Smooth muscle cell of the brain vasculature (primary cell): ENCODE measurements at regions not wholly inside any gene's neighbourhood (a gene's known extent, or its start where the extent isn't known, plus 50 kb on each side); places are given as distances from the start of the nearest gene placed in this dataset.
"Not testable (repeated sequence)": the region's sequence is repeated elsewhere in the genome, so short reads cannot be mapped to it uniquely, and the experiment has no call there.

Experiments
- DNase-seq: peaks from one replicate; pipeline ENCODE4 v3.0.0-alpha.2; 2012; ENCODE audit warnings: low read depth, low spot score

DNA sequence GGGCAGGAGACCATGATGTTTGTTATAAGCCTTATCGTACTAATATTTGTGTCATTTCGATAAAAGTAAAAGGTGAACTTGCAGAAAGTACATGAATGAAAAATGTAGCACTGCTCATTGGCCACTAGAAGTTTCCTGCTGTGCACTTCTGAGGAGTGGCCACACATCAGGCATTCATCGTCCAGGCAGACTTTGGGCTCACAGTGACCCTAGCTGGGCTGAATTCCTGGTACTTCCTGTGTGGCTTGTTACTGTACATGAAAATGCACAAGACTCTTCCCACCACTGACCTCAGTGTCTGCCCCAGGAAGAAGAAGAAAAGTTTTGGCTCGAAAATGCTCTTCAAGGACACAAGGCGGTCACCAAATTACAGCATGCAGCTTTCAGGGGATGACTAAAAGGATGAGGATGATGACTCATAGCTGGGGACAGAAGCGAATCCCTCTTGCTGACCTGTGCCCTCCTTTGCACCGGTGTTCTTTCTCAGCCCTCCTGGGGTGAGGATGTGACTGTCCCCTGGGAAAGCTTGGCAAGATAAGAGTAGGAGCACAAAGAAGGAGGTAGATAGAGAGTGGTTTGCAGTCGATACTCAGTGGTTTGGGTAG lies 252.4 kb upstream of the KAZN start:
- DNase-seq = no peak

DNA sequence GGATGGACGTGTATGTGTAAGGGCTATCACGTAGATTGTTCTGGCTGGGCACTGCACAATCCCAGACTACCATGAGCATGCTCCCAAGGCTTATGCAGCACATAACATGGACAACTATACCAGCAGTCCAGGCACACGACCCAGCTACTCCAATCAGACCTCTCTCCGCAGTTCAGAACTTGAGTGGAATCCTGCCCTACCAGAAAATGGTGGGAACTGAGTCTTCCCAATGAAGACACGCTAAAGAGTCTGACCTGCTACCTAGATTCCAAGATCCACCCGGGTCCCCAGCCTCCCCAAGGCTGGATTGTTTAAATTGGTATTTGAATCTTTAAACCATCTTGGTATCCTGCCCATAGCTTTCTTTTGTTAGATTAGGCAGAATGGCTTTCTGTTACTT lies 251.3 kb upstream of the KAZN start:
- DNase-seq = no peak

- DNase-seq = no peak
Observed at GRCh38 chr1:14347776-14348175, 250.7 kb upstream of the KAZN start.

- no peak for DNase-seq
Observed at GRCh38 chr1:14350197-14350596, 248.3 kb upstream of the KAZN start.

DNA sequence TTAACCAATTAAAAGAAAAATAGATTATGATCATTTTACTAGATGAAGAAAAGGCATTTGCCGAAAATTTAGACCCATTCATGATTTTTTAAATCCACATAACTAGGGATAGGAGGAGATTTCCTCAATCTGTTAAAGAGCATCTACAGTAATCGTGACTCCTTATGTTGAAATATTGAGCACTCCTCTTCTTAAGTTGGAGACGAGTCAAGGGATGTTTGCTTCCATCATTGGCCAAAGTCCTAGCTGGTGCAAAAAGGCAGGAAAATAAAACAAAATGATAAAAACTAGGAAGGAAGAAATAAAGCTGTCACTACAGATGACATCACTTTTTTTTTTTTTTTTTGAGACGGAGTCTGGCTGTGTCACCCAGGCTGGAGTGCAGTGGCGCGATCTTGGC lies 245.6 kb upstream of the KAZN start:
- no peak for DNase-seq

- not testable (repeated sequence) for DNase-seq
Observed at GRCh38 chr1:14361005-14361404, 237.5 kb upstream of the KAZN start.

DNA sequence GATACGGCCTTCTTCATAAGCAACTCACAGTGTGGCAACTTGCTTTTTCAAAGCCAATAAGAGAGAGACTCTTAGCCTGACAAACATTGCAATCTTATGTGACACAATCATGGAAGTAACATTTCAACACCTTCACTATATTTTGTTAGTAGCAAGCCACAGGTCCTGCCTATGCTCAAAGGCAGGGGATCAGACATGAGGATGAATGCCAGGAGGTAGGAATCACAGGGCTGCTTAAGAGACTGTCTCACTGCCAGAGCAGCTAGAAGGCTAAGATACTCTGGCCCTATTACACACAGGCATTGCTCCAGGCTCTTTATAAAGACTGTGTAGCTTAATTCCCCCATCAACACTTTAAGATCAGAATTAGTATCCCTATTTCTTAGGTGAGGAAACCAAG lies 236.2 kb upstream of the KAZN start:
- DNase-seq = no peak

DNA sequence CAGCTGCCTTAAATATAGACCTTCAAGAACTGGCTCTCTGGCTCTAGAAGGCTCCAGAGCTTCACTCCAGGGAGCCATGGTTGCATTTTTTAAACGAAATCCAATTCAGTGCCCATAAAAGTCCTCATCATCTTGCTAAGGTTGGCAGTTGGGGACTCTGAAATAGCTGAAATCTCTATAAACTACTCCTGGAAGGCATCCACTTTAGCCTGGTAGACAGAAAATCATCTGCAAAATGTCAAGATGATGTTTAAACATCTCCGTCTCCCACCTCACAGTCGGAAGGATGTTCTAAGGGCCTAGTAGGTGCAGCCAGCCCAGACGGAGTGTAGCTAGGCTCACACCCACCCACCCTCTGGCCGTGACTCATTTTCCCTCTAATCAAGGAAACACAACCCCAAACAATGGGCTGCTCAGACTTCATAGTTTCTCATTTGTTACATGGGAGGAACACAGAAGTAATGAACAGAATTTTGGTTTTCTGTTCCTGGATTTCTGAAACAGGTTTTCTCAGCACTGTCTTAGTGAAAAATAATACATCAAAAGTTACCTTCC lies 235.4 kb upstream of the KAZN start:
- no peak for DNase-seq

DNA sequence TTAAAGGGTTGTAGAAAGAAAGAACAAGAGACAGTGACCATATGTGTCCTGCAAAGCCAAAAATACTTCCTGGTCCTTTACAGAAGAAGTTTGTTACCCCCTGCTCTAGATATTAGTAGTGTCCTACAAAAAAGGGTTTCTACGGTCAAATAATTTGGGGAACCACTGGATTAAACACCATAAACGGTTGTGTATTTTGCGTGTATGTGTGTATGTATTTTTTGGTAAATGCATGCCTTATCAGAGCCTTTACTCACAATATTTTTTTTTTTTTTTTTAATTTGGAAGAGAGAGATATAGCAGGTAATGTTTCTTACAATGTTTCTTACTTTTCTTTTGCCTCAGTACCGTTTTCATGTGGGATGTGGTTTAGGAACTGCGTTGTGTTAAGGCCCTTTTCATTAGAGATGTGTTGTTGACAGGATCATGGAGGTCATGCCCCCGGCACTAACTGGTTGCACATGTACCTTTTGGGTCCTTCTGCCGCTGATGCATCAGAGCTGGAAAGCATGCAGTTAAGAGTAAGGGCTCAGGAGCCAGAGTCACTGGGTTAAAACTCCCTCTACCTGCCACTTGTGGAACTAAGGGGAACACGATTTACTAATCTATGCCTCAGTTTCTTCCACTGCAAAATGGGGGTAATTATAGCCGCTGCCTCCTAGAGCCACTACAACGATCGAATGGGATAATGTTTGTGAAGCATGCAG lies 234.6 kb upstream of the KAZN start:
- no peak for DNase-seq

DNA sequence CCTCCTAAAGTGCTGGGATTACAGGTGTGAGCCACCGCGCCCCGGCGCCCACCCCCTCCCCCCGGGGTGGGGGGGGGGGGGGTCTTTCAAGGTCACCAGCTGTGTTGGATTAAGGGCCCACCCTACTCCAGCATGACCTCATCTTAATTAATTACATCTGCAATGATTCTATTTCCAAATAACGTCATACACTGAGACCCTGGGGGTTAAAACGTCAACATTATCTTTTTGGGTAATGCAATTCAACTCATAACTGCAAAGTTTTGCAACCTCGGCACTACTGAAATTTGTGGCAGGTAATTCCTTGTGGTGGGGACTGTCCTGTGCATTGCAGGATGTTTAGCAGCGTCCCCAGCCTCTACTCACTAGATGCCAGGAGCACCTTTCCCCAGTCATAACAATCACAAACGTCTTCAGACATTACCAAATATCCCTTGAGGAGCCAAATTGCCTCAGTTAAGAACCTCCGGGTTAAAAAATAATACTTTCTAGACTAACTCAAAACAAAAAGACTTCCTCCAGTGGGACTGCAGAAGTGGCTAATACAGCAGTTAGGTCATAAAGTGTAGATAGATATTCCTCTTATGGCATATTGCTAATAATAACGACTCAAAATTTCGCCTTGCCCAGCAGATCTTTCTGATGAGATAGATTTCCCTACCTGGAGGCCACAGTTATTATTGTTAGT lies 233.0 kb upstream of the KAZN start:
- DNase-seq = no peak

DNA sequence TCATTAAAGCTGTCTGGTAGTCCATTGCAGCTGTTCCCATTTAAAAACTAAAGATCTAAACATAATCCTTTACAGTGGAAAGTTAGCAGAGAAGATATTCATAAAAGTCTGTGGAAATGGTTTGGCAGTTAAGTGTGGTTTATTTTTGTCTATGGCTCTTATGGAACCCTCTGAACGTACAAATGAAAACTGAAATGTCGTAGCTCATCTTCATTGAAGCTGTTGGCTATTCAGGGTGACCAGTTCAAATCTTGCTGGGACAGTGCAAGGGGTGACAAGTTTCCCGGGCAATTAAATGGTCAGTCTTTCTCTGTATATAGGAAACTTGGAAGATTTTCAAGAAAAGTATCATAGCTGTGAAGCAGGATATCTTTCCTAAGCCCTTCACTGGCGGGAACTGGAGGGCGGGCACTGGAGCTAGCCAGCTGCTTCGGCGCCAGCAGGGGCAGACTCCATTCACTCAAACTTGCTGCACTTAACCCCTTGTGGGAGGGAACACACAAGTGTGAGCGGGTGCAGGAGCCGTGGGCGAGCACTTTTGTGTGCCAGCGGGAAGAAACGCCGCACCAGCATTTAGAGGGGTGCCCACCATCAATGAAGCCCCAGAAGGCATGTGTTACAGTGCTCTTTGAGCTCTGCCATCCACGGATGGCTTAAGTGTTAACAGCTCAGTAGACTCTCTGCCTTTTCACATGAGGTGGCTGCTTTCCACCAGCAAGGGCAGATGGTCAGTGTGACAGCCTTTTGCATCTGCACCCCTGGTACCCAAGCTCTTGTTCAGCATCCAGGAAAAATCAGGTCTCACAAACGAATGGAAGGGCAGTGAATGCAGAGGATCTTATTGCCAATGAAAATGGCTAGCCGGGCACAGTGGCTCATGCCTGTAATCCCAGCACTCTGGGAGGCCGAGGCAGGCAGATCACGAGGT lies 232.1 kb upstream of the KAZN start:
- no peak for DNase-seq

- DNase-seq = no peak
Observed at GRCh38 chr1:14367451-14367850, 231.0 kb upstream of the KAZN start.

- no peak for DNase-seq
Observed at GRCh38 chr1:14369526-14370213, 228.8 kb upstream of the KAZN start.

DNA sequence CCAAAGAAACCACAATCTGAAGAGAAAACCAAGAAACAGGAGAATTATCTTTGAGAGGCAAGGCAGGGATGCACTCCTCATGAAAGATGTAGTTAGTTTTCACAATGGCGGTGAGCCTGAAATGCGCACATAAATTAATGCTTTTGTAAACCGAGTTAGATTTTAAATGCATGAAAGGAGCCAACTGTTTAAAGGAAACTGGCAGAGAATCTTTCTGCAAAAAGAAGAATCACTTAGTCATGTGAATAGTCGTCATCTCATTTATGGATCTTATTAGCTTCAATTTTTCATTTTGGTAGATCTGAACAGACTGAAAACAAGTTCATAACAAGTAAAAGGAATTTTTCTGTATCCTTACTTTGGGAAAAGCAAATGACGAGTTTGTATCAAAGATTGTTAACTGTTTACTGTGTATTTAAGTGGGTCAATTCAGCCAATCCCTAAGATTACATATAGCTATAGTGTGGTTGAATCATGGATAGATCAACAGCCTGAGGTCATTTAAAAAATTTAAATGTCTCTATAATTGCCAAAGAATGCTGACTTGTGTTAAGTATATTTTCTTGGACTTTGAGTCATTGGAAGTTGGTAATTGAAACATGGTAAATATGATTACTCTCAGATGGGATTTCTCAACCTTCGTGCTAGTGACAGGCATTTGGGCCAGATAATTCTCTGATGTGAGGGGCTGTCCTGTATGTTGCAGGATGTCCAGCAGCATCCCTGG lies 226.6 kb upstream of the KAZN start:
- DNase-seq = no peak

DNA sequence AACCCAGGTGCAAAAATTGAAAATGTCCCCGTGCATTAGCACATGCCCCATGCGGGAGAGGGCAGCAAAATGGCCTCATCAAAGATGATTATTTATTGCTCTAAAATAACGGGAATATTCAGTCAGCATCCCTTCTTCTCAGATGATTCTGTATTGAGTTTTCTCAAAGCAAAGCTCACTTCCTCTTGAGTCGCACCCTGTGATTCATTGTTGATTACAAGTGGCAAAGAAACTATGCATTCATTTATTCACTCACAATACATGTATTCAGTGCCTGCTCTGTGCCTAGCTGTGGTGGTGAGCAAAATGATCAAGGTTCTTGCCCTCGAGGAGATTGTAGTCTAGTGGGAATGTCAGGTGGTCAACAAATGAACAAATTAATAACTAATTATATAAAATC lies 226.0 kb upstream of the KAZN start:
- DNase-seq = no peak

GRCh38 chr1:14373081-14373758 lies 225.3 kb upstream of the KAZN start:
- no peak for DNase-seq

DNA sequence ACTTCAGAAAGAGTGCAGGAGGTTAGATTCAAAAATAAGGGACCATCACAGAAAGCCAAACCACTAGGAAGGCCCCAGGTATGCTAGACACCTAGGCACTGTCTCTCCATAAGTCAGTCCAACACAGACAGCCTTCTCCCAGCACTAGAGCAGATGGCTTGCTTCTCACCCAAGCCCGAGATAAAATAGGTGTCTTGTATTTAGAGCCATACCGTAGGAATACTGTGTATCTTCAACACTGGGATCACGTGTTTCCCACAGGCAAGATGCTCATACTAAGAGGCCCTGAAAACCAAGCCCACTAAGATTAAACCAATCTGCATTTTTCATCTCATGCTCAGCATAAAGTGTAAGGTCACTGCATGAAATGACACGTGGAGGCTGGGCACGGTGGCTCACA lies 223.3 kb upstream of the KAZN start:
- no peak for DNase-seq

- DNase-seq = no peak
Observed at GRCh38 chr1:14377386-14377785, 221.1 kb upstream of the KAZN start.

DNA sequence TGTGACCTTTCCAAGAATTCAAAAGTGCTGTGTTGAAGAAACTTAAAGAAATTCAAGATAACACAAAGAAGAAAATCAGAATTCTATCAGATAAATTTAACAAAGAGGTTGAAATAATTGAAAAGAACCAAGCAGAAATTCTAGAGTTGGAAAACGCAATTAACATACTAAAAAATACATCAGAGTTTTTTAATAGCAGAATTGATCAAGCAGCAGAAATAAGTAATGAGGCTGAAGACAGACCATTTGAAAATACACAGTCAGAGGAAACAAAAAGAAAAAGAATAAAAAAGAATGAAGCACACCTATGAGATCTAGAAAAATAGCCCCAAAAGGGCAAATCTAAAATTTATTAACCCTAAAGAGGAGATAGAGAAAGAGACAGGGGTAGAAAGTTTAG lies 218.1 kb upstream of the KAZN start:
- no peak for DNase-seq

- DNase-seq = no peak
Observed at GRCh38 chr1:14390816-14391215, 207.7 kb upstream of the KAZN start.
